HepG2 (cell line): ENCODE measurements at regions not wholly inside any gene's neighbourhood (a gene's known extent, or its start where the extent isn't known, plus 50 kb on each side); places are given as distances from the start of the nearest gene placed in this dataset.

Experiments used
- CEBPB ChIP-seq: IDR thresholded peaks from 2 replicates; pipeline ENCODE4 v1.6.1; 2011; ENCODE audit warnings: low read depth, low read length, improper control_type of control experiment, borderline replicate concordance
- DNMT1 ChIP-seq: sonication (generic); formaldehyde crosslinking; IDR thresholded peaks from 2 replicates; pipeline ENCODE4 v1.5.1; 2020; ENCODE audit warnings: mild to moderate bottlenecking, missing genetic modification reagents
- ESRRA ChIP-seq: sonication (generic); formaldehyde crosslinking; IDR thresholded peaks from 2 replicates; pipeline ENCODE4 v1.5.1; 2020; ENCODE audit warnings: mild to moderate bottlenecking, low read depth, missing genetic modification reagents
- HOXA9 ChIP-seq: sonication (generic); formaldehyde crosslinking; IDR thresholded peaks from 2 replicates; pipeline ENCODE4 v1.8.1; 2022; ENCODE audit warnings: missing genetic modification reagents, mild to moderate bottlenecking, moderate library complexity, borderline replicate concordance
- KDM5A ChIP-seq: fragments of 200-600 bp; sonication (generic); IDR thresholded peaks from 2 replicates; pipeline ENCODE4 v1.7.0; 2018; ENCODE audit warnings: antibody characterized with exemption, mild to moderate bottlenecking, low read length, borderline replicate concordance
- KLF16 ChIP-seq, 2 experiments: sonication (generic) in 1 of 2; formaldehyde crosslinking in 1 of 2; IDR thresholded peaks; 2 replicates each; pipeline versions ENCODE4 v1.6.1 to v1.8.0; 2016 to 2023; ENCODE audit warnings: missing genetic modification reagents in 2 of 2, missing compliant biosample characterization in 1 of 2
- MBNL3 ChIP-seq: fragments of 250-450 bp; sonication (Bioruptor Pico); conservative IDR thresholded peaks from 2 replicates; pipeline ENCODE4 v1.8.0; 2022; ENCODE audit warnings: mild to moderate bottlenecking, inconsistent platforms
- NFIB ChIP-seq: sonication (generic); formaldehyde crosslinking; IDR thresholded peaks from 2 replicates; pipeline ENCODE4 v1.9.0; 2021; ENCODE audit warnings: missing genetic modification reagents, mild to moderate bottlenecking, borderline replicate concordance
- REPIN1 ChIP-seq: sonication (generic); formaldehyde crosslinking; IDR thresholded peaks from 2 replicates; pipeline ENCODE4 v1.8.0; 2022; ENCODE audit warnings: missing genetic modification reagents, low read depth, mild to moderate bottlenecking, borderline replicate concordance
- SOX13 ChIP-seq, 3 experiments: fragments of 450-650 bp in 1 of 3; sonication (generic) in 1 of 3; formaldehyde crosslinking in 1 of 3; IDR thresholded peaks in 2 of 3; conservative IDR thresholded peaks in 1 of 3; 2 replicates each; pipeline versions ENCODE4 v1.5.0 to v1.6.1; 2016 to 2020; ENCODE audit warnings: antibody characterized with exemption in 1 of 3, mild to moderate bottlenecking in 1 of 3, missing compliant biosample characterization in 1 of 3, missing genetic modification reagents in 1 of 3, moderate library complexity in 1 of 3
- ZBTB1 ChIP-seq: sonication (generic); formaldehyde crosslinking; IDR thresholded peaks from 2 replicates; pipeline ENCODE4 v1.4.0; 2020; ENCODE audit warnings: missing genetic modification reagents, borderline replicate concordance
- ZFP36 ChIP-seq: fragments of 150-350 bp; IDR thresholded peaks from 2 replicates; pipeline ENCODE4 v1.6.1; 2018; ENCODE audit warnings: borderline replicate concordance, low read length, low read depth; ENCODE audit not compliant: partially characterized antibody
- ZNF101 ChIP-seq: sonication (generic); formaldehyde crosslinking; IDR thresholded peaks from 2 replicates; pipeline ENCODE4 v1.4.0; 2020; ENCODE audit warnings: mild to moderate bottlenecking, low read depth, missing genetic modification reagents, borderline replicate concordance
- ZNF136 ChIP-seq: sonication (generic); formaldehyde crosslinking; IDR thresholded peaks from 2 replicates; pipeline ENCODE4 v1.8.1; 2022; ENCODE audit warnings: low read depth, mild to moderate bottlenecking, moderate library complexity, missing genetic modification reagents
- ZNF251 ChIP-seq: sonication (generic); formaldehyde crosslinking; IDR thresholded peaks from 2 replicates; pipeline ENCODE4 v1.9.0; 2021; ENCODE audit warnings: mild to moderate bottlenecking, missing genetic modification reagents
- ZNF367 ChIP-seq: sonication (generic); formaldehyde crosslinking; IDR thresholded peaks from 2 replicates; pipeline ENCODE4 v1.4.0; 2020; ENCODE audit warnings: missing genetic modification reagents, borderline replicate concordance
- ZNF510 ChIP-seq: sonication (generic); formaldehyde crosslinking; IDR thresholded peaks from 2 replicates; pipeline ENCODE4 v1.4.0; 2020; ENCODE audit warnings: low read depth, mild to moderate bottlenecking, missing genetic modification reagents
- ZNF564 ChIP-seq: sonication (generic); formaldehyde crosslinking; IDR thresholded peaks from 2 replicates; pipeline ENCODE4 v1.8.1; 2023; ENCODE audit warnings: mild to moderate bottlenecking, missing genetic modification reagents
- ZNF570 ChIP-seq: sonication (generic); formaldehyde crosslinking; IDR thresholded peaks from 2 replicates; pipeline ENCODE4 v1.4.0; 2020; ENCODE audit warnings: mild to moderate bottlenecking, missing genetic modification reagents, borderline replicate concordance
- ZNF776 ChIP-seq: sonication (generic); formaldehyde crosslinking; IDR thresholded peaks from 2 replicates; pipeline ENCODE4 v1.4.0; 2020; ENCODE audit warnings: mild to moderate bottlenecking, missing genetic modification reagents
- ZNF816 ChIP-seq: sonication (generic); formaldehyde crosslinking; IDR thresholded peaks from 2 replicates; pipeline ENCODE4 v1.8.0; 2022; ENCODE audit warnings: missing genetic modification reagents, mild to moderate bottlenecking, borderline replicate concordance
- TF ChIP-seq, protein P1 (sequence below): sonication (generic); formaldehyde crosslinking; IDR thresholded peaks from 2 replicates; pipeline ENCODE4 v1.4.0; 2020; ENCODE audit warnings: missing genetic modification reagents
- TF ChIP-seq, protein P2 (sequence below): sonication (generic); formaldehyde crosslinking; conservative IDR thresholded peaks from 2 replicates; pipeline ENCODE4 v1.8.1; 2023; ENCODE audit warnings: missing genetic modification reagents
- TF ChIP-seq, protein P3 (sequence below): IDR thresholded peaks from 2 replicates; pipeline ENCODE4 v1.6.1; 2016; ENCODE audit warnings: low read depth, borderline replicate concordance

DNA sequence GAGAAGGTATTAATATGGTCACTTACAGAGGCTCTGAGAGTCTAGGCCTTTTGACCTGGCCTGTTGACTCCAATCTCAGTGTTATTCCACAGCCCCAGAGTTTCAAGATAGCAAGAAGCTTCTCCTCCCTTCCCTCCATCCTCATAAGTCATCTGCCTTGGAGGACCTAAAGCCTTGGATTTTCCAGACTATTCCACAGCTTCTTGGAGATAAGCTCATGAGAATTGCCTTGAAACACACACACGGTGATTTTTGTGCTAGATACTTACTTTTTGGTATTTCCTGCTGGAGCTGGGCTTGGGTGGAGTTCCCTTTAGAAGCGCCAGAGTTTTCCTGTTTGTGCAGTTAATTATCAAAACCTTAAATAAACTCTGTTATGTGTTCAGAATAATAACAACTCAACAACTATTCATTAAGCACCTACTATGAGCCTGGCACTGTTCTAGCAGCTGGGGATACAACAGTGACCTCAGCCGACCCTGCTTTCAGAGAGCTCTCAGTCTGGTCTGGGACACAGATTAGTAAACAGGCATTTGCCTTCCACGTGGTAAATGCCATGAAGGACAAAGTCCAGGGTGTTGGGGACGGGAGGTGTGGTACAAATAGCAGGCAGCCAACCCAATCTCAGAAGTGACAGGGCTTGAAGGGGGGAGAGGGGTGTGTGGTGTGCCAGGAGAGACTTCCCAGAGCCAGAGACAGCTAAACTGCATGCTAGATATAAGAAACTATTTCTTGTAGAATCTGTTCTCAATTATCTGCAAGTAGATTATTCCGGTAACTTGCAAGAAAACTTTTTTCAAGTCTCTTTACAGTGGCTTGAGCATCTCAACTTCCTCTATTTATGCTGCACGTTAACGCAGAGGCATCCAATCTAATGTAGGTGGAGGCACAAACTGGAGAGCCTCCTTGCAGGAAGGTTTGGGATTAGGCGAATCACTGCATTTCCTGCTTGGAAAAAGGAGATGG, 55.9 kb upstream of the KLF9 start (continued):
- TF ChIP-seq, protein P1, sequence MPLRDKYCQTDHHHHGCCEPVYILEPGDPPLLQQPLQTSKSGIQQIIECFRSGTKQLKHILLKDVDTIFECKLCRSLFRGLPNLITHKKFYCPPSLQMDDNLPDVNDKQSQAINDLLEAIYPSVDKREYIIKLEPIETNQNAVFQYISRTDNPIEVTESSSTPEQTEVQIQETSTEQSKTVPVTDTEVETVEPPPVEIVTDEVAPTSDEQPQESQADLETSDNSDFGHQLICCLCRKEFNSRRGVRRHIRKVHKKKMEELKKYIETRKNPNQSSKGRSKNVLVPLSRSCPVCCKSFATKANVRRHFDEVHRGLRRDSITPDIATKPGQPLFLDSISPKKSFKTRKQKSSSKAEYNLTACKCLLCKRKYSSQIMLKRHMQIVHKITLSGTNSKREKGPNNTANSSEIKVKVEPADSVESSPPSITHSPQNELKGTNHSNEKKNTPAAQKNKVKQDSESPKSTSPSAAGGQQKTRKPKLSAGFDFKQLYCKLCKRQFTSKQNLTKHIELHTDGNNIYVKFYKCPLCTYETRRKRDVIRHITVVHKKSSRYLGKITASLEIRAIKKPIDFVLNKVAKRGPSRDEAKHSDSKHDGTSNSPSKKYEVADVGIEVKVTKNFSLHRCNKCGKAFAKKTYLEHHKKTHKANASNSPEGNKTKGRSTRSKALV (CRISPR knock-in tag), result peak; percentile 39; the same call in 1 of the 2 replicates
- TF ChIP-seq ZNF510 (CRISPR knock-in tag) (no peak), ZNF564 (CRISPR knock-in tag) (peak; percentile 80; the same call in 1 of the 2 replicates), MBNL3 (CRISPR knock-in tag) (no peak), SOX13 (IDR thresholded peaks at IDR 0.05) (peak; percentile 49; the same call in 1 of the 2 replicates), SOX13 (CRISPR knock-in tag; conservative IDR thresholded peaks at IDR 0.05 in 1 of 2, IDR thresholded peaks at IDR 0.05 in 1 of 2) (peak in 1 of 2 experiments; percentile 82; a peak in 2 of 4 replicates), NFIB (CRISPR knock-in tag) (no peak), ZFP36 (no peak), HOXA9 (CRISPR knock-in tag) (no peak), ZNF136 (CRISPR knock-in tag) (peak; percentile 30; the same call in 1 of the 2 replicates), KLF16 (CRISPR knock-in tag; IDR thresholded peaks at IDR 0.05) (peak in 1 of 2 experiments; percentile 87; a peak in 2 of 4 replicates), CEBPB (no peak), ZNF816 (no peak; the same call in 1 of the 2 replicates), ESRRA (CRISPR knock-in tag) (no peak; the same call in 1 of the 2 replicates), ZNF251 (CRISPR knock-in tag) (no peak), ZNF570 (CRISPR knock-in tag) (no peak), DNMT1 (CRISPR knock-in tag) (no peak), ZBTB1 (CRISPR knock-in tag) (no peak), REPIN1 (CRISPR knock-in tag) (peak; percentile 37; the same call in 1 of the 2 replicates), ZNF776 (CRISPR knock-in tag) (no peak), KDM5A (no peak), ZNF101 (no peak), ZNF367 (CRISPR knock-in tag) (no peak)
- TF ChIP-seq, protein P2, sequence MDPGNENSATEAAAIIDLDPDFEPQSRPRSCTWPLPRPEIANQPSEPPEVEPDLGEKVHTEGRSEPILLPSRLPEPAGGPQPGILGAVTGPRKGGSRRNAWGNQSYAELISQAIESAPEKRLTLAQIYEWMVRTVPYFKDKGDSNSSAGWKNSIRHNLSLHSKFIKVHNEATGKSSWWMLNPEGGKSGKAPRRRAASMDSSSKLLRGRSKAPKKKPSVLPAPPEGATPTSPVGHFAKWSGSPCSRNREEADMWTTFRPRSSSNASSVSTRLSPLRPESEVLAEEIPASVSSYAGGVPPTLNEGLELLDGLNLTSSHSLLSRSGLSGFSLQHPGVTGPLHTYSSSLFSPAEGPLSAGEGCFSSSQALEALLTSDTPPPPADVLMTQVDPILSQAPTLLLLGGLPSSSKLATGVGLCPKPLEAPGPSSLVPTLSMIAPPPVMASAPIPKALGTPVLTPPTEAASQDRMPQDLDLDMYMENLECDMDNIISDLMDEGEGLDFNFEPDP (CRISPR knock-in tag), result no peak
- TF ChIP-seq, protein P3, sequence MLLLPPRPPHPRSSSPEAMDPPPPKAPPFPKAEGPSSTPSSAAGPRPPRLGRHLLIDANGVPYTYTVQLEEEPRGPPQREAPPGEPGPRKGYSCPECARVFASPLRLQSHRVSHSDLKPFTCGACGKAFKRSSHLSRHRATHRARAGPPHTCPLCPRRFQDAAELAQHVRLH (CRISPR knock-in tag), result peak; percentile 88; the same call in 1 of the 2 replicates
